Rectal smooth muscle tissue (tissue), 1 donor: ENCODE measurements at regions not wholly inside any gene's neighbourhood (a gene's known extent, or its start where the extent isn't known, plus 50 kb on each side); places are given as distances from the start of the nearest gene placed in this dataset.

Source experiments
- H3K27ac ChIP-seq: one replicate; pipeline ENCODE4 v1.7.0; 2013; ENCODE audit warnings: low read depth, low read length, inconsistent platforms
- H3K27me3 ChIP-seq: one replicate; pipeline ENCODE4 v1.7.0; 2013; ENCODE audit warnings: low read length; ENCODE audit not compliant: control insufficient read depth, insufficient read depth
- H3K36me3 ChIP-seq: one replicate; pipeline ENCODE4 v1.7.0; 2013; ENCODE audit warnings: low read length; ENCODE audit not compliant: control insufficient read depth, insufficient read depth
- H3K4me1 ChIP-seq: one replicate; pipeline ENCODE4 v1.7.0; 2013; ENCODE audit warnings: low read length; ENCODE audit not compliant: control insufficient read depth, insufficient read depth
- H3K4me3 ChIP-seq: one replicate; pipeline ENCODE4 v1.7.0; 2013; ENCODE audit warnings: low read length
- H3K9ac ChIP-seq: one replicate; pipeline ENCODE4 v1.7.0; 2013; ENCODE audit warnings: low read length

- Histone ChIP-seq H3K36me3 (no peaks in the 10 kb centered on the region), H3K27me3 (no peaks in the 10 kb centered on the region), H3K27ac (no peak overlapping the region), H3K9ac (no peak overlapping the region), H3K4me1 (no peaks in the 10 kb centered on the region), H3K4me3 (no peak overlapping the region)
Observed at GRCh38 chr20:57946559-57947315, 236.9 kb upstream of the PMEPA1 start.

DNA sequence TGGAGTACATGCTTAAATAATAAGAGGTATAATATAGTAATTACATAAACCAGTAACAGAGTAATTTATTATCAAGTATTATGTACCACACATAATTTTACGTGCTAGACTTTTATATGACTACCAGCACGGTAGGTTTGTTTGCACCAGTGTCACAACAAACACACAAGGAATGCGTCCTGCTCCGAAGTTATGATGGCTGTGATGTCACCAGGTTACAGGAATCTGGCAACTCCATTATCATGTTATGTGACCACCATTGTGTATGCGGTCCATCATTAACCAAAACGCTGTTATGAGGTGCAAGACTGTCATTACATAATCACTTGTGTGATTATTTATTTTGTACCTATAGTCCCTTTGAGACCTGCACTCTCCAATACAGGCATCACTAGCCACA lies 235.2 kb upstream of the PMEPA1 start:
- Histone ChIP-seq H3K4me1 (no peaks in the 10 kb centered on the region), H3K4me3 (no peak overlapping the region), H3K9ac (no peak overlapping the region), H3K27ac (no peak overlapping the region), H3K27me3 (no peaks in the 10 kb centered on the region), H3K36me3 (no peaks in the 10 kb centered on the region)

DNA sequence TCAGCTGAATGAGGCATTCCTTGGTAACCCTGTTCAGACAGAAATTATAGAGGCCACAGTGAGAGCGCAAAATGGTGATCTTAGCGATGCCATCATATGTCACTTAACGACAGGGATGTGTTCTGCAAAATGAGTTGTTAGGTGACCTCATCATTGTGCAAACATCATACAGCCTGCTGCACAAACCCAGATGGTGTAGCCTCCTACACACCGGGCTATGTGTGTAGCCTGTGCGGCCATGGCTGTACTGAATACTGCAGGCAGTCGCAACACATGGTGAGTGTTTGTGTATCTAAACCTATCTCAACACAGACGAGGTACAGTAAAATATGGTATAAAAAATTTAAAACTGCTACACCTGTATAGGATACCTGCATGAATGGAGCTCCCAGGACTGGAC lies 234.1 kb upstream of the PMEPA1 start:
- H3K27me3 ChIP-seq: no peaks in the 10 kb centered on the region
- H3K4me3 ChIP-seq: no peak overlapping the region
- H3K4me1 ChIP-seq: no peaks in the 10 kb centered on the region
- H3K27ac ChIP-seq: no peak overlapping the region
- no peaks in the 10 kb centered on the region for H3K36me3 ChIP-seq
- H3K9ac ChIP-seq: no peak overlapping the region

GRCh38 chr20:57943291-57943690 lies 233.5 kb upstream of the PMEPA1 start:
- Histone ChIP-seq H3K4me1 (no peaks in the 10 kb centered on the region), H3K4me3 (no peak overlapping the region), H3K36me3 (no peaks in the 10 kb centered on the region), H3K27me3 (no peaks in the 10 kb centered on the region), H3K27ac (no peak overlapping the region), H3K9ac (no peak overlapping the region)

DNA sequence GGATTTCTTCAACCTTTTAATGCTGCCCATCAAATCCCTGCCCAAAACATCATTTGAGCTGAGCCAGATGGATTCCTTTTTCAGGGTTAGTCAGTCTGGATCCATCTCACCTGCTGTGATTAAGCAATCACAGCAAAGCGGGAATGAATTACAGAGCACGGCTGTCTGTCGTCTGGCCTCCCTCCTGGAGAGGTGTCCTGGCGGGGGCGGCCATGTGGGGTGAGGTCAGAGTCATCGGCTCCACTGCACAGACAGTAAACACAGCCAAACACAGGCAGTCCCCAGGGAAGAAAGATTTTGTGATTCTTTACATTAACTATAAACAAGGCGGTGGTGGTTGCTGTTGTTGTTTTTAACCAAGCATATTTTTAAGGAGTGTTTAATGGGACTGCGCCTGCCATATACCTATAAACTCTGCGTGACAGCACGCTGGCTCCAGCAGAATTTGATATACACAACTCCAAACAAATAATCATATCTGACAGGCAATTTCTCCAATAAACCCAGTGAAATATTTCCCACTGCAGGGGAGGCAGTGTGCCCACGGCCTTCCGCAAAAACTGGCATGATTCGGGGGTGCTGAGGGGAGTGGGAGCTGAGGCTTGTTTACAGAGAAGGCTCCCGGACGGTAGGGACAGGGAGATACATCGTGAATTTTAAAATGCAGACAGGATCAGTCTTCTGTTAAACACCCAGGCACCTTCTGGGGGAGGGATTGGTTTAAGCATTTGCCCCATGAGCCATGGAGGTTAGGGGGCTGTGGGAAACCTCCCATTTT lies 232.0 kb upstream of the PMEPA1 start:
- Histone ChIP-seq H3K4me3 (no peak overlapping the region), H3K4me1 (no peaks in the 10 kb centered on the region), H3K36me3 (no peaks in the 10 kb centered on the region), H3K9ac (no peak overlapping the region), H3K27me3 (no peaks in the 10 kb centered on the region), H3K27ac (no peak overlapping the region)

DNA sequence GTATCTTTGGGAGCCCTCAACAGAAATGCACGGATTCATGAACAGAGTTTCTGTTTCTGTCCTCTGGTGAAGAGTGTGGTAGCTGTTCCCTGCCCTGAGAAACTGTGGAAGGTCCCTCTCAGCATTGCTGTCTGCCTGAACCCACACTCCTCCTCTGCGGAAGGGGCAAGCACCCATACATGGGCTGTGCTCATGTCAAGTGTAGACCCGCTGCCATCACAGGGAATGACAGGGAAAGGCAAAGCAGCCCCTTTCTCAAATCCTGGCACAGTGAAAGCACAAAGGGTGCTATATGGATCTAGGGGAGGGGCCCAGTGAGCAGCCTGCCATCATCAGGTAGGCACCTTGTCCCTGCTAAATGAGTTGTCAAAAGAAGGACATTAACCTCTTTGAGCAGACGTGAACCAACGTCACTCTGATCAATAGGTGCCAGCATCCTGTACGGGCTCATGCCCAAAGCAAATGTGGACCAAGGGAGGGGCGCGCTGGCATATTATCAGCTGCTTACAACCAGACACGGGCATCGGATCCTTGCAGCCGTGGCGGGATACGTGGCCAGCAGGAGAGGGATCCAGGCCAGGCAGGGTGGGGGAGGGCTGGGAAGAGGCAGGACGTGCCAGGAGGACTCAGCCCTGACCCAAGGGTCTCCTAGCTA lies 231.2 kb upstream of the PMEPA1 start:
- Histone ChIP-seq H3K27ac (no peak overlapping the region), H3K9ac (no peak overlapping the region), H3K4me3 (no peak overlapping the region), H3K4me1 (no peaks in the 10 kb centered on the region), H3K36me3 (no peaks in the 10 kb centered on the region), H3K27me3 (no peaks in the 10 kb centered on the region)

DNA sequence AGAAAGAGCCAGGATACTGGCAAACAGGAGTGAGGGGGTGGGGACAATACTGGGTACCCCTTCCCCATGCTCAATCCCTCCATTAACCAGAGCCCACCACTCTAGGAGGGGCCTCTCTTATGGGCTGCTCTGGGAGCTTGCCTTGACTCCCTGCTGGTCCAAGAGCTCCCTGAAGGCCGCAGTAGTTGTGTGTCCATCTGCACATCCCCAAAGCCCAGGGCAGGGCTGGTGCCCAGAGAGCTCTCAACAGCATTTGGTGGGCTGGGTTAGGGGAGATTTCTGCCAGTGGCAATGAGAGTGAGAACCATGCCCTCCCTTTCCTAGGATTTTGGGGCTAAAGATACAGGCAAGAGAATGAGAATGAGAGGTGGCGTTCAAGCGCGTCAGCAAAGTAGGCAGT lies 230.6 kb upstream of the PMEPA1 start:
- Histone ChIP-seq H3K27ac (no peak overlapping the region), H3K27me3 (no peaks in the 10 kb centered on the region), H3K36me3 (no peaks in the 10 kb centered on the region), H3K4me3 (no peak overlapping the region), H3K4me1 (no peaks in the 10 kb centered on the region), H3K9ac (no peak overlapping the region)

DNA sequence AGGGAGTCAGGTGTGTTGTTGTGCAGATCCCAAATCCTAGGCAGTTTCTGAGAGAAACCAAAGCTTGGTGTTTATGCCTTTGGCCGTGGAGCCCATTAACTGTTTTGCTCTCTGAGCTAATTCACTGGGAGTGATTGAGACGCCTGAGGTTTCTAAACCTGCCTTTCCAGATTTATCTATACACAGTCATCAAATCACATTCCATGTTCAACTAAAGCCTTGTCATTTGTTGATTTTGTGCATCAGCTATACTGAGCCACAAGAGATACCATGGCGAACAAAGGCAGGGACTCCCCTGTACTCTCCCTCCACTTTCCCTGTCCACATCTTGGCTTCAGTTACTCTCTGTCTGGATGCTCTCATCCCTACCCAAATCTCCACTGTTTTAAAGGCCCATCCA lies 229.7 kb upstream of the PMEPA1 start:
- no peaks in the 10 kb centered on the region for H3K36me3 ChIP-seq
- no peak overlapping the region for H3K4me3 ChIP-seq
- H3K27ac ChIP-seq: no peak overlapping the region
- no peaks in the 10 kb centered on the region for H3K4me1 ChIP-seq
- no peaks in the 10 kb centered on the region for H3K27me3 ChIP-seq
- H3K9ac ChIP-seq: no peak overlapping the region

DNA sequence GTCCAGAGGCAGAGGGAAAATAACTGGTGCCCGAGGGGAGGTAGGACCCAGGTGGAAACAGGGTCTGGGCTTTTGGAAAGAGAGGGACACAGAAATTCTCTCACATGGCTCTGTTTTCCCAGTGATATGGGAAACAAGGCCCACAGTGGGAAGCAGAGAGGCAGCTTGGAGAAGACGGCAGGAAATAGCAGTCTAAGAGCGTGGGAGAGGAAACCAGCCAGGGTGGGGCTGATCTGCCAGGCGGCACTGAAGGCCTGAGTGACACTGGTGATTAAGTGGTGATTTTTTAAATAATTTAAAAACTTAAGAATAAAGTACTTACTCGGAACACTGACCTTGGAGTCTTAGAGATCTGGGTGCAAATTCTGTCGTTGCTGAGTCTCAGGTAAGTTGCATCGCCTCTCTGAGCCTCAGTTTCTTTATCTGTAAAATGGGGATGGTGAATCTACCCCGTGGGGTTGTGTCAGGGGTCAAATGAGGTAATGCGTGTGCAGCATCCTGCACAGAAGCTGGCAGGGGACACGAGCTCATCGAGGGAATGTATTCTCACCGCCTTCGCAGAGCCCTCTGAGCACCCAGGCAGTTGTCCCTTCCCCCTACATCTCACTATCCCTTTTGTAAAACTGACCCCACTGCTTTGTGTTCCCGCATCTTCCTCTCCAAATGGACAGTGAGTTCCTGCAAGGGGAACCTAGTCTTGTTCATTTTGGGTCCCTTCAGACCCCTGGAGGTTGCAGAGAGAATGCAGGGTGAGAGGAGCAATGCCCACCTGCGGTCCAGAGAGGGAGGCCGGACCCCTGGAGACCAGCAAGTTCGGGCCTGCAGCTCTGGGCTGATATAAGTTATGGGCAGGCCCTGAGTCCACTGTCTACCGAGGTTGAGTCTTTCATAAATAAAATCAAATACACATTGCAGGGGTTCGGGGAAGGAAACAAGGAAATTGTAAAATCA lies 228.6 kb upstream of the PMEPA1 start:
- no peak overlapping the region for H3K27ac ChIP-seq

GRCh38 chr20:57936636-57937385 lies 227.0 kb upstream of the PMEPA1 start:
- no peaks in the 10 kb centered on the region for H3K27me3 ChIP-seq
- H3K27ac ChIP-seq: no peak overlapping the region
- no peaks in the 10 kb centered on the region for H3K4me1 ChIP-seq
- no peaks in the 10 kb centered on the region for H3K36me3 ChIP-seq
- H3K9ac ChIP-seq: no peak overlapping the region
- no peak overlapping the region for H3K4me3 ChIP-seq

More for the DNA sequence above, 228.6 kb upstream of the PMEPA1 start:
- Histone ChIP-seq H3K27me3 (no peaks in the 10 kb centered on the region), H3K4me1 (no peaks in the 10 kb centered on the region), H3K4me3 (no peak overlapping the region), H3K36me3 (no peaks in the 10 kb centered on the region), H3K9ac (no peak overlapping the region)

DNA sequence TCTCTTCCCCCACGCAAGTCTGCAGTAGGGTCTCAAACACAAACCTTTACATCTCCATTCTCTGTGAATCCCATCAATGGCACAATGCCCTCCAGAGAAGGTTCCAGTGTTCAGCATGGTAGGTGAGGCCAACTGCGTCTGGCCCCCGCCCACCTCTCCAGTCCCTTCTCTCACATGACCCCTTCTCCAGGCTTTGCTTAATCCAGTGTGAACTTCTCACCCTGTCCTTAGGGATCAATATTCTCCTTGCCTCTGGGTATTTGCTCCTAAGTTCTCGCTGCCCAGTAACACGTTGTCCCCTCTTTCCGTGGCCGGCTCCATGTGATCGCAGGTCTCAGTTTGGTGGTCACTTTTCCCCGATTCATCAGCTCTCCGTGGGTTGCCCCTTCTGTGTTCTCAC lies 225.1 kb upstream of the PMEPA1 start:
- Histone ChIP-seq H3K4me3 (no peak overlapping the region), H3K9ac (no peak overlapping the region), H3K27me3 (no peaks in the 10 kb centered on the region), H3K27ac (no peak overlapping the region), H3K36me3 (no peaks in the 10 kb centered on the region), H3K4me1 (no peaks in the 10 kb centered on the region)
